OCI-LY1 (cell line): ENCODE measurements at regions not wholly inside any gene's neighbourhood (a gene's known extent, or its start where the extent isn't known, plus 50 kb on each side); places are given as distances from the start of the nearest gene placed in this dataset.

Experiments
- H2AFZ ChIP-seq: fragments of 200-600 bp; sonication (generic), shearing (Covaris generic); 2 replicates; pipeline ENCODE4 v1.6.0; 2014; ENCODE audit warnings: antibody characterized with exemption, mild to moderate bottlenecking, low read length
- H3F3A ChIP-seq: fragments of 200-600 bp; sonication (generic), shearing (Covaris generic); 2 replicates; pipeline ENCODE4 v1.6.0; 2014; ENCODE audit warnings: mild to moderate bottlenecking, antibody characterized with exemption, low read length, moderate library complexity; ENCODE audit not compliant: insufficient read depth
- H3K27ac ChIP-seq: fragments of 200-600 bp; sonication (generic); 2 replicates; pipeline ENCODE4 v1.5.1; 2014; ENCODE audit warnings: low read length, mixed run types, mild to moderate bottlenecking, low read depth; ENCODE audit not compliant: poor library complexity, severe bottlenecking
- H3K27me3 ChIP-seq: fragments of 200-600 bp; sonication (generic); 2 replicates; pipeline ENCODE4 v1.6.0; 2014; ENCODE audit warnings: antibody characterized with exemption, mild to moderate bottlenecking, low read length, moderate library complexity; ENCODE audit not compliant: insufficient read depth
- H3K36me3 ChIP-seq: fragments of 200-600 bp; sonication (generic); 2 replicates; pipeline ENCODE4 v1.6.1; 2014; ENCODE audit warnings: mild to moderate bottlenecking, antibody characterized with exemption, low read length, moderate library complexity, mixed read lengths; ENCODE audit not compliant: insufficient read depth
- H3K4me1 ChIP-seq: fragments of 200-600 bp; sonication (generic); 2 replicates; pipeline ENCODE4 v1.5.1; 2014; ENCODE audit warnings: mild to moderate bottlenecking, low read length, moderate library complexity; ENCODE audit not compliant: insufficient read depth, severe bottlenecking
- H3K4me2 ChIP-seq: fragments of 200-600 bp; sonication (generic), shearing (Covaris generic); 2 replicates; pipeline ENCODE4 v1.6.1; 2014; ENCODE audit warnings: low read length
- H3K4me3 ChIP-seq: fragments of 200-600 bp; sonication (generic); 2 replicates; pipeline ENCODE4 v1.5.1; 2014; ENCODE audit warnings: low read length, low read depth, mild to moderate bottlenecking, mixed read lengths; ENCODE audit not compliant: poor library complexity, severe bottlenecking
- H3K79me2 ChIP-seq: fragments of 200-600 bp; shearing (Covaris generic); 2 replicates; pipeline ENCODE4 v1.6.1; 2016; ENCODE audit warnings: mixed run types, low read length, mixed read lengths; ENCODE audit not compliant: insufficient read depth
- H3K9ac ChIP-seq: fragments of 200-600 bp; sonication (generic), shearing (Covaris generic); 2 replicates; pipeline ENCODE4 v1.6.1; 2014; ENCODE audit warnings: mild to moderate bottlenecking, low read length, mixed read lengths
- H3K9me2 ChIP-seq: fragments of 200-600 bp; sonication (generic), shearing (Covaris generic); 2 replicates; pipeline ENCODE4 v1.6.1; 2014; ENCODE audit warnings: low read depth, mild to moderate bottlenecking, low read length, mixed read lengths
- H3K9me3 ChIP-seq: fragments of 200-600 bp; shearing (Covaris generic); 2 replicates; pipeline ENCODE4 v1.6.1; 2014; ENCODE audit warnings: low read length, mixed read lengths
- H4K20me1 ChIP-seq: fragments of 200-600 bp; sonication (generic), shearing (Covaris generic); 2 replicates; pipeline ENCODE4 v1.6.0; 2016; ENCODE audit warnings: mild to moderate bottlenecking, low read length; ENCODE audit not compliant: insufficient read depth
- EZH2 ChIP-seq: fragments of 200-600 bp; sonication (generic), shearing (Covaris generic); IDR thresholded peaks from 2 replicates; pipeline ENCODE4 v1.8.0; 2017; ENCODE audit warnings: borderline replicate concordance, mixed run types, mild to moderate bottlenecking, antibody characterized with exemption, low read length, moderate library complexity, mixed read lengths
- TF ChIP-seq, protein P1 (sequence below): fragments of 200-600 bp; sonication (generic), shearing (Covaris generic); IDR thresholded peaks from 2 replicates; pipeline ENCODE4 v1.5.1; 2017; ENCODE audit warnings: mild to moderate bottlenecking, antibody characterized with exemption, low read length, moderate library complexity, mixed read lengths

DNA sequence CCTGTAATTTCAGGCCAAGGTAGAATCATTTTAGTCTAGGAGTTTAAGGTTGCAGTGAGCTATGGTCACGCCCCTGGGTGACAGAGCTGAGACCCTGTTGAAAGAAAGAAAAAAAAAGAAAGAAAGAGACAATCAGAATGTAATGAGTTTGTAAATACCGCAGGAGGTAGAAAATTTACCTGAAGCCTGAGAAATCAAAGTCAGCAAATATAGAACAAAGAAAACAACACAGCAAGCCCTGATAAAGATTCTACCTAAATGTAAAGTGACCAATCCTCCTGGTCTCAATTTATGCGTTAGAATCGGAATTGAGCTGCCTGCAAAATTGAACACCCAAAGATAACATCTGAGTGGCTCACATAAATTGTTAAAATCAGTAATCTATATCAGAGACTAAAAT, 146.5 kb upstream of the ZNF184 start:
- Histone ChIP-seq H3K9ac (no peak overlapping the region), H3K4me1 (peaks cover 6% of the 10 kb centered on the region), H3K4me2 (no peak overlapping the region), H2AFZ (no peak overlapping the region), H3K9me3 (no peaks in the 10 kb centered on the region), H3F3A (no peaks in the 10 kb centered on the region), H3K79me2 (no peaks in the 10 kb centered on the region), H3K36me3 (no peaks in the 10 kb centered on the region), H3K27ac (no peak overlapping the region), H3K4me3 (no peak overlapping the region), H3K27me3 (no peaks in the 10 kb centered on the region), H3K9me2 (no peaks in the 10 kb centered on the region), H4K20me1 (no peaks in the 10 kb centered on the region)
- TF ChIP-seq, protein P1, sequence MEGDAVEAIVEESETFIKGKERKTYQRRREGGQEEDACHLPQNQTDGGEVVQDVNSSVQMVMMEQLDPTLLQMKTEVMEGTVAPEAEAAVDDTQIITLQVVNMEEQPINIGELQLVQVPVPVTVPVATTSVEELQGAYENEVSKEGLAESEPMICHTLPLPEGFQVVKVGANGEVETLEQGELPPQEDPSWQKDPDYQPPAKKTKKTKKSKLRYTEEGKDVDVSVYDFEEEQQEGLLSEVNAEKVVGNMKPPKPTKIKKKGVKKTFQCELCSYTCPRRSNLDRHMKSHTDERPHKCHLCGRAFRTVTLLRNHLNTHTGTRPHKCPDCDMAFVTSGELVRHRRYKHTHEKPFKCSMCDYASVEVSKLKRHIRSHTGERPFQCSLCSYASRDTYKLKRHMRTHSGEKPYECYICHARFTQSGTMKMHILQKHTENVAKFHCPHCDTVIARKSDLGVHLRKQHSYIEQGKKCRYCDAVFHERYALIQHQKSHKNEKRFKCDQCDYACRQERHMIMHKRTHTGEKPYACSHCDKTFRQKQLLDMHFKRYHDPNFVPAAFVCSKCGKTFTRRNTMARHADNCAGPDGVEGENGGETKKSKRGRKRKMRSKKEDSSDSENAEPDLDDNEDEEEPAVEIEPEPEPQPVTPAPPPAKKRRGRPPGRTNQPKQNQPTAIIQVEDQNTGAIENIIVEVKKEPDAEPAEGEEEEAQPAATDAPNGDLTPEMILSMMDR: no peak
- TF ChIP-seq EZH2: no peak

DNA sequence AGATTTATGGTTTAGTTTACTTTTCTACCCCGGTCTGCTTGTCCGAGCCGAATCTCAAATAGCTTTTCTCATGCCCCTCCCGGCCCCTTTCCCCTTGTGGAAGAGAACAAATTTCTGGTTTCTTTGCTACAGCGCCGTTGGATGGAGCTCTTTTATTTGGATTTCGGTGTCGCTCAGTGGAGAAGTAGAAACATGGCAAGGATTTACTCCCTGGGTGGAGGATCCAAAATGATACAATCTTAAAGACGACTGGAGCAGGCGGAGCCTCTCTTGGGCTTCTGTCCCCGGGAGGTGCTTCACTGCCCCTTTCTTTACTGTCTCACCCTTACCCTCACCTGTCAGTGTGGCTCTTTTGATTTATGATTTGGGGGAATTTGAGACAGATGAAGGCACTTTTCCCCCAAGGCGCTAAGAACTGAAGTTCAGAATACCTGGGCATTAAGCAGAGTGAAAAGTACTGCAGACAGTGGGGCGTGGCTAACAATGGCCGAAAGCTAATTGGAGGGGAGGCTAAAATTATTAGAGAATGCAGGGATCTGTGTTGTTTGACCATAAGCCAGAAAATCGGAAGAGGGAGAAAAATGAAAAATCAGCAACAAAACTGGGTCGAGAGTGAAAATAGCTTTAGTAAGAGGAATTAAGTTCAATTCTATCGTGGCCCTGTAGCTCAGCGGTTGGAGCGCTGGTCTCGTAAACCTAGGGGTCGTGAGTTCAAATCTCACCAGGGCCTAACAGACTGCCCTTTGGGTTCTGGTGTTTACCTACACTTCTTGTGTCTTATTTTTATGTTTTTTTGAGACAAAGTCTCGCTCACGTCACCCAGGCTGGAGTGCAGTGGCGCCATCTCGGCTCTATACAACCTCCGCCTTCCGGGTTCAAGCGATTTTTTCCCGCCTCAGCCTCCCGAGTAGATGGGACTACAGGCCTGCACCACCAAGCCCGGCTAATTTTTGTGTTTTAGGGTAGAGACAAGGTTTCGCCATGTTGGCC, 145.1 kb upstream of the ZNF184 start:
- TF ChIP-seq, protein P1: no peak
- TF ChIP-seq EZH2: no peak
- H3K27me3 ChIP-seq: no peaks in the 10 kb centered on the region
- H2AFZ ChIP-seq: no peak overlapping the region
- H3K27ac ChIP-seq: no peak overlapping the region
- no peaks in the 10 kb centered on the region for H3F3A ChIP-seq
- peak overlapping the region; percentile 29 for H3K4me2 ChIP-seq
- H3K36me3 ChIP-seq: no peaks in the 10 kb centered on the region
- no peaks in the 10 kb centered on the region for H3K79me2 ChIP-seq
- H3K4me1 ChIP-seq: peaks cover 6% of the 10 kb centered on the region
- peak overlapping the region; percentile 38 for H3K4me3 ChIP-seq
- H3K9ac ChIP-seq: no peak overlapping the region
- H3K9me2 ChIP-seq: no peaks in the 10 kb centered on the region
- H4K20me1 ChIP-seq: no peaks in the 10 kb centered on the region
- no peaks in the 10 kb centered on the region for H3K9me3 ChIP-seq

DNA sequence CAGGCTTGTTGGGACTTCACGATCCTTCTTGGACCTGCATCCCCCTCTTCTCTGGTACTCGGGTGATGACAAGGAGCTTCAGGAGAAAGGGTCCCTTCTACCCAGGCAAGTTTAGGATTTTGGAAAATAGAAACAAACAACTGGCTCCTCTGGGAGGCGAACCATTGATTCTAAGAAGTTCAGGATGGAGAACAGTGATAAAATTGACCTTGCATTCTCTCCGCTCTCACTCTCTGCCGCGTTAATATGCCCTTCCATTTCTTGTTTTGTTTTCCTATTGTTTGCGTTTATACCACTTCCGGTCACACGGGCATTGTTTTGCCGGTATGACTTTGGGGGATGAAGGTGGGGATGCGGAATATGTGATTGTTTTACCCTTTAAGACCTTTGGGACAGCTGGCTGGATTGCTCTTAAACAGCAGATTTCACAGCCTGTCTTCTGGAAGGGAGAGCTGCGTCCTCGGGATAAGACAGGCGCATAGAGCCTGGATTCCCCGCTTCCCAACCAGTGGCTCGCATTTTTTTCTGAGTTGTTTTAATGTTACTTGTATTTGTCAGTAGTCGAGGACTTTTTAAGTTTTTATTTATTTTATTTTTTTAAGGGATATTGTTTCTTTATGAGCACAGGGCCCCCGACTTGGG, 144.3 kb upstream of the ZNF184 start:
- H3K9me3 ChIP-seq: no peaks in the 10 kb centered on the region
- no peaks in the 10 kb centered on the region for H3K9me2 ChIP-seq
- H3K36me3 ChIP-seq: no peaks in the 10 kb centered on the region
- H3K27me3 ChIP-seq: no peaks in the 10 kb centered on the region
- peak overlapping the region; percentile 52 for H3K4me2 ChIP-seq
- H3K9ac ChIP-seq: no peak overlapping the region
- H3K4me3 ChIP-seq: peak overlapping the region; percentile 43
- no peaks in the 10 kb centered on the region for H4K20me1 ChIP-seq
- TF ChIP-seq EZH2: no peak
- TF ChIP-seq, protein P1: no peak
- H3K27ac ChIP-seq: no peak overlapping the region
- H3F3A ChIP-seq: no peaks in the 10 kb centered on the region
- H3K79me2 ChIP-seq: no peaks in the 10 kb centered on the region
- H2AFZ ChIP-seq: no peak overlapping the region
- H3K4me1 ChIP-seq: peaks cover 6% of the 10 kb centered on the region
